ENCODE measurements at regions not wholly inside any gene's neighbourhood (a gene's known extent, or its start where the extent isn't known, plus 50 kb on each side); places are given as distances from the start of the nearest gene placed in this dataset.

- H3K4me3 ChIP-seq (replicated peaks in 1 of 2; ENCODE audit: low read depth in 2 of 2, low read length in 2 of 2) = no peak overlapping the region
- no peak for DNase-seq (ENCODE audit: low read depth in 2 of 2)
- no peak for TF ChIP-seq CTCF (IDR thresholded peaks at IDR 0.05; ENCODE audit: low read depth, low read length)
Observed at GRCh38 chr12:58028294-58028693, 86.9 kb downstream of the ATP23 start.

GRCh38 chr12:58029260-58029659, 87.9 kb downstream of the ATP23 start:
- no peak for DNase-seq (ENCODE audit: low read depth in 2 of 2)
- no peak for TF ChIP-seq CTCF (IDR thresholded peaks at IDR 0.05; ENCODE audit: low read depth, low read length)
- no peak overlapping the region for H3K4me3 ChIP-seq (replicated peaks in 1 of 2; ENCODE audit: low read depth in 2 of 2, low read length in 2 of 2)

- no peak overlapping the region for H3K4me3 ChIP-seq (replicated peaks in 1 of 2; ENCODE audit: low read depth in 2 of 2, low read length in 2 of 2)
- TF ChIP-seq CTCF (IDR thresholded peaks at IDR 0.05; ENCODE audit: low read depth, low read length) = no peak
- peak; percentile 8 to 35 for DNase-seq (ENCODE audit: low read depth in 2 of 2)
Observed at GRCh38 chr12:58030566-58031279, 89.4 kb downstream of the ATP23 start.

- no peak overlapping the region for H3K4me3 ChIP-seq (replicated peaks in 1 of 2; ENCODE audit: low read depth in 2 of 2, low read length in 2 of 2)
- no peak for DNase-seq (ENCODE audit: low read depth in 2 of 2)
- no peak for TF ChIP-seq CTCF (IDR thresholded peaks at IDR 0.05; ENCODE audit: low read depth, low read length)
Observed at GRCh38 chr12:58032156-58032555, 90.8 kb downstream of the ATP23 start.

- no peak overlapping the region for H3K4me3 ChIP-seq (replicated peaks in 1 of 2; ENCODE audit: low read depth in 2 of 2, low read length in 2 of 2)
- no peak for DNase-seq (ENCODE audit: low read depth in 2 of 2)
- TF ChIP-seq CTCF (IDR thresholded peaks at IDR 0.05; ENCODE audit: low read depth, low read length) = no peak
Observed at GRCh38 chr12:58033831-58034230, 92.5 kb downstream of the ATP23 start.

- peak in 1 of 2 donors; percentile 10 for DNase-seq (ENCODE audit: low read depth in 2 of 2)
- H3K4me3 ChIP-seq (replicated peaks in 1 of 2; ENCODE audit: low read depth in 2 of 2, low read length in 2 of 2) = no peak overlapping the region
- TF ChIP-seq CTCF (IDR thresholded peaks at IDR 0.05; ENCODE audit: low read depth, low read length) = no peak
Observed at GRCh38 chr12:58034311-58034710, 92.9 kb downstream of the ATP23 start.

- H3K4me3 ChIP-seq (replicated peaks in 1 of 2; ENCODE audit: low read depth in 2 of 2, low read length in 2 of 2) = no peak overlapping the region
- no peak for DNase-seq (ENCODE audit: low read depth in 2 of 2)
- no peak for TF ChIP-seq CTCF (IDR thresholded peaks at IDR 0.05; ENCODE audit: low read depth, low read length)
Observed at GRCh38 chr12:58034712-58035111, 93.3 kb downstream of the ATP23 start.

Data from cardiac fibroblast (primary cell).